Body of pancreas (tissue), 4 donors: ENCODE measurements at regions not wholly inside any gene's neighbourhood (a gene's known extent, or its start where the extent isn't known, plus 50 kb on each side); places are given as distances from the start of the nearest gene placed in this dataset.

Experiments
- ATAC-seq: fragments of 150-250 bp; one replicate; pipeline ENCODE4 v1.9.1; 2016
- DNase-seq, 4 donors: peaks; one replicate each; pipeline ENCODE4 v3.0.0-alpha.2; 2019
- H3K27ac ChIP-seq, 4 donors: fragments of 200-600 bp; sonication (generic); 1 replicate in 3 of 4; 2 replicates in 1 of 4; pipeline versions ENCODE4 v1.5.1 to v1.6.1; 2016 to 2019; ENCODE audit warnings: mild to moderate bottlenecking in 1 of 4, mixed read lengths in 1 of 4, moderate library complexity in 1 of 4
- H3K27me3 ChIP-seq, 2 donors: fragments of 200-600 bp; sonication (generic); one replicate each; pipeline ENCODE4 v1.6.0; 2016; ENCODE audit warnings: mild to moderate bottlenecking in 1 of 2
- H3K36me3 ChIP-seq, 2 donors: fragments of 200-600 bp; sonication (generic); replicated peaks in 1 of 2; 2 replicates each; pipeline ENCODE4 v1.5.1; 2016; ENCODE audit warnings: low read depth in 2 of 2; ENCODE audit not compliant: insufficient read depth in 1 of 2
- H3K4me1 ChIP-seq: fragments of 200-600 bp; sonication (generic); one replicate; pipeline ENCODE4 v1.6.0; 2016
- H3K4me3 ChIP-seq, 2 donors: fragments of 200-600 bp; sonication (generic); 1 replicate in 1 of 2; 2 replicates in 1 of 2; pipeline ENCODE4 v1.5.1; 2016 to 2019
- H3K9me3 ChIP-seq, 3 donors: fragments of 200-600 bp; sonication (generic); 1 replicate in 2 of 3; 2 replicates in 1 of 3; pipeline ENCODE4 v1.5.1; 2016
- POLR2A ChIP-seq, 3 donors: fragments of 450-650 bp; IDR thresholded peaks; one replicate each; pipeline ENCODE4 v1.6.1; 2016; ENCODE audit warnings: antibody characterized with exemption in 3 of 3, mild to moderate bottlenecking in 2 of 3
- WGBS, 2 donors: methylation state at CpG; one replicate each; pipeline ENCODE4 v1.1.5; 2017; 5-methylcytosine and 5-hydroxymethylcytosine counted together
- intact Hi-C: fragments of 100-400 bp; cut with DNase I; formaldehyde crosslinking; loops from one replicate; pipeline ENCODE4 v1.15.1; 2023
- TF ChIP-seq, protein P1 (sequence below), 7 experiments: fragments of 450-650 bp in 4 of 7; fragments of 200-600 bp in 3 of 7; sonication (generic) in 3 of 7; IDR thresholded peaks; one replicate each; pipeline ENCODE4 v1.5.1; 2016 to 2019; ENCODE audit warnings: antibody characterized with exemption in 7 of 7

DNA sequence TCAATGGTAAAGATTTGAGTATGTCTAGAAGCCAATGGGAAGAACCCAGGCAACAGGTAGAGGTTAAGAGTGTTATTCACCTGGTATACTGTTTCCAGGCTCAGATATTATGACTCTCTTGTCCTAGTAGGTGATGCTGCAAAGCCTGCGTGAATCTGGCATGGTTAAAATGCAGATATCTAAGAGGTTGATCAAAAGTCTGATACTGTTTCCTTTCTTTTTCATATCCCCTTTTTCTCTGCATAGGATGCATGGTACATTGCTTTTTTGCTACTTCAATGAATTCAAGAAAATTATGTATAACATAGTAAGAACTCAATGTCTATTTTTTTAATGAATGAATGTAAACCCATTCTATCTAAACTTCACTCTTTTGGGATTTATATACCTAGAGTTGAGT lies 284.3 kb upstream of the KHDRBS2 start:
- Histone ChIP-seq H3K4me1 (no peaks in the 10 kb centered on the region), H3K36me3 (no peaks in the 10 kb centered on the region), H3K9me3 (no peaks in the 10 kb centered on the region), H3K27ac (no peak overlapping the region), H3K4me3 (no peak overlapping the region), H3K27me3 (no peaks in the 10 kb centered on the region)
- WGBS, 2 donors, result 65 to 70% methylated on average over 1 of the region's 1 CpG
- no peak for TF ChIP-seq POLR2A (IDR thresholded peaks at IDR 0.05)
- TF ChIP-seq, protein P1, sequence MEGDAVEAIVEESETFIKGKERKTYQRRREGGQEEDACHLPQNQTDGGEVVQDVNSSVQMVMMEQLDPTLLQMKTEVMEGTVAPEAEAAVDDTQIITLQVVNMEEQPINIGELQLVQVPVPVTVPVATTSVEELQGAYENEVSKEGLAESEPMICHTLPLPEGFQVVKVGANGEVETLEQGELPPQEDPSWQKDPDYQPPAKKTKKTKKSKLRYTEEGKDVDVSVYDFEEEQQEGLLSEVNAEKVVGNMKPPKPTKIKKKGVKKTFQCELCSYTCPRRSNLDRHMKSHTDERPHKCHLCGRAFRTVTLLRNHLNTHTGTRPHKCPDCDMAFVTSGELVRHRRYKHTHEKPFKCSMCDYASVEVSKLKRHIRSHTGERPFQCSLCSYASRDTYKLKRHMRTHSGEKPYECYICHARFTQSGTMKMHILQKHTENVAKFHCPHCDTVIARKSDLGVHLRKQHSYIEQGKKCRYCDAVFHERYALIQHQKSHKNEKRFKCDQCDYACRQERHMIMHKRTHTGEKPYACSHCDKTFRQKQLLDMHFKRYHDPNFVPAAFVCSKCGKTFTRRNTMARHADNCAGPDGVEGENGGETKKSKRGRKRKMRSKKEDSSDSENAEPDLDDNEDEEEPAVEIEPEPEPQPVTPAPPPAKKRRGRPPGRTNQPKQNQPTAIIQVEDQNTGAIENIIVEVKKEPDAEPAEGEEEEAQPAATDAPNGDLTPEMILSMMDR (IDR thresholded peaks at IDR 0.05), result no peak
- ATAC-seq, result no peak
- intact Hi-C loops, result no loop called here
- no peak for DNase-seq

DNA sequence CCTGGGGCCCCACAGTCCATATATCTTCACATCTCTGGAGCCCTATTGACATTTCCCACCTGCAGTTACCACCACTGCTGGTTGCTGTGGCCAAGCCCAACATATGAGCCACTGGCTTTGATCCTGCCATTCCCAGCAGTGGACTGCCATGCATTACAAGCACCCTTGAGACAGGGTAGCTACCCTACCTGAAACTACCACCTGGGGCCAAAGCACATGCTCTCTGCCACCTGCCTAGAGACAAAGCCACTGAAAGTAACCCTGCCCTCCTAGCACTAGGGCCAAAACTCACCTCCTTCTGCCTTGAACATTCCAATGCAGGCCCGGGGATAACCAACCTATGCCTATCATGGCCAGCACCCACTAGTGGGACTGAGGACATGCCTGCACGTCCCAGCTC lies 255.5 kb upstream of the KHDRBS2 start:
- WGBS, 2 donors, result 58% methylated on average over 2 of the region's 2 CpGs; no CpG with 5 or more reads in 1 of the 2 donors
- intact Hi-C loops, result no loop called here
- no peaks in the 10 kb centered on the region for H3K27me3 ChIP-seq
- H3K36me3 ChIP-seq, result no peaks in the 10 kb centered on the region
- DNase-seq (no peak), ATAC-seq (no peak)
- H3K27ac ChIP-seq, result no peak overlapping the region
- H3K4me1 ChIP-seq, result no peaks in the 10 kb centered on the region
- TF ChIP-seq, protein P1 (IDR thresholded peaks at IDR 0.05), result no peak
- no peak for TF ChIP-seq POLR2A (IDR thresholded peaks at IDR 0.05)
- no peak overlapping the region for H3K4me3 ChIP-seq
- H3K9me3 ChIP-seq, result no peaks in the 10 kb centered on the region

DNA sequence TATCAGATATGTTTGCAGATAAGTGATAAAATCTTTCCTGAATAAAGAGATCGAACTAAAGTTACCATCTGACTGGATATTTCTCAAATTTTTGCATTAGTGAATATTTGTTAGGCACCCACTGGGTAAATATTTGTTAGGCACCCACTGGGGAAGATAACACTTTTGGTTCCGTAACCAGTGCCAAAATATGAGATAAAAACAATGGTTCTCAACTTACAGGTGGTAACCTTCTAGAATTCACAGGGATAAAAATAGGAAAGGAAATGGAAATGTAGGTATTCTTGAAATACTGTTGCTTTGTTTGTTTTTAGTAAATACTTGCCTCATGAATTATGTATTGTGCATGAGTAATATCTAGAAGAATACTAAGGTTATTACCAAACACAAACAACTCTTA lies 245.0 kb upstream of the KHDRBS2 start:
- H3K27ac ChIP-seq, result no peak overlapping the region
- no peak for TF ChIP-seq POLR2A (IDR thresholded peaks at IDR 0.05)
- TF ChIP-seq, protein P1 (IDR thresholded peaks at IDR 0.05), result no peak
- peaks cover 6% of the 10 kb centered on the region for H3K4me1 ChIP-seq
- WGBS, 2 donors, result 32 to 47% methylated on average over 2 of the region's 2 CpGs
- intact Hi-C loops, result no loop called here
- H3K36me3 ChIP-seq, result no peaks in the 10 kb centered on the region
- no peak overlapping the region for H3K4me3 ChIP-seq
- DNase-seq (no peak), ATAC-seq (no peak)
- H3K27me3 ChIP-seq, result no peaks in the 10 kb centered on the region
- H3K9me3 ChIP-seq, result no peaks in the 10 kb centered on the region

DNA sequence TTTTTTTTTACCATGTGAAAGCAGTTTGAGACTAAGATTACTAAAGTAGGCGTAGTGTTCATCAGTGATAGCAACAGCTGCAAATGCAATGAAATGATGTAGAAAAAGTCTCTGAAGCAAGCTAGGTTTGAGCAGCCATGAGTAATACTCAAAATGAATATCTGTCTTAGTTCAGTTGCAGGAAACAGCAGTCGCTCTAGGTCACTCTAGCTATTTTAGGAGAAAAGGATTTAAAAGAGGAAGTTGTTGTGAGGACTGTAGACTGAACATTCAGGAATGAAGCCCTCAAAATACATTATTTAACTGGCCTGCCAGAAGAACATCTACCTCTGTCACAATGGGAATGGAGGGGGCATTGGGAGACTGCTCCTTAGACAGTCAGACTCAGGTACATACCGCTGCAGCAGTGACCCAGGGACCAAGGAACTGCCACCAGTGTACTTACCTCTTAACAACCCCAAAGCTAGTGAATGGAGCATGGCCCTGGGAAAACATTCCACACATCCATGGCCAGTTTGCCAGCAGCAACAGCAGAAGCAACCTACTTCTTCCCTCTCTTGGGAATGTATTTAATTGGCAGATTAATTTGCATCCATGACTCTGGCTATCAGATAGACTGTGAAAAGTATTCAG lies 243.0 kb upstream of the KHDRBS2 start:
- Histone ChIP-seq H3K27ac (no peak overlapping the region), H3K36me3 (no peaks in the 10 kb centered on the region), H3K4me1 (peaks cover 6% of the 10 kb centered on the region), H3K4me3 (no peak overlapping the region), H3K27me3 (no peaks in the 10 kb centered on the region), H3K9me3 (no peaks in the 10 kb centered on the region)
- intact Hi-C loops, result no loop called here
- WGBS, 2 donors, result 70 to 96% methylated on average over 3 of the region's 3 CpGs
- no peak for TF ChIP-seq POLR2A (IDR thresholded peaks at IDR 0.05)
- TF ChIP-seq, protein P1 (IDR thresholded peaks at IDR 0.05), result no peak
- ATAC-seq, result no peak
- no peak for DNase-seq

DNA sequence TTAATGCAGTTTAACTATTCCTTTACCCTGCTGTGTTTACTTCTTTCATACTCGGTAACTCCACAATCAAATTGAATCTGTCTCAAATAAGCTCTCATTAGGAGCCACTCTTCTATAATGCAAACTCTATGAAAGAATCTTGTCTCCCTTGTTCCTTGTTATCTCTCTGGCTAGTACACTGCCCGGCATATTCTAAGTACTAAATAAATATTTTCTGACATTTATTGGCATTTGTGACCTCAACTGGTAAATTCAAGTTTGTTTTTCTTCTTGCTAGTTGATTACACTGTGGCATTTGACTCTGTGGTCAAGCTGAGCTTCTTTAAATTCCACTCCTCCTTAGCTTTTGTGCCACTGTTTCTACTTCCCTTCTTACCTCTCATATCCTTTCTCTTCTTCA lies 237.6 kb upstream of the KHDRBS2 start:
- no peak overlapping the region for H3K4me3 ChIP-seq
- no peak for ATAC-seq
- intact Hi-C loops, result no loop called here
- H3K9me3 ChIP-seq, result no peaks in the 10 kb centered on the region
- 12 to 13% methylated on average over 2 of the region's 2 CpGs for WGBS, 2 donors
- H3K27ac ChIP-seq, result no peak overlapping the region
- no peaks in the 10 kb centered on the region for H3K27me3 ChIP-seq
- peaks cover 7% of the 10 kb centered on the region for H3K4me1 ChIP-seq
- no peak for DNase-seq
- H3K36me3 ChIP-seq, result no peaks in the 10 kb centered on the region
- TF ChIP-seq POLR2A (IDR thresholded peaks at IDR 0.05), result no peak
- TF ChIP-seq, protein P1 (IDR thresholded peaks at IDR 0.05), result no peak
